GM19372 (cell line): ENCODE measurements at regions not wholly inside any gene's neighbourhood (a gene's known extent, or its start where the extent isn't known, plus 50 kb on each side); places are given as distances from the start of the nearest gene placed in this dataset.
"Not testable (repeated sequence)": the region's sequence is repeated elsewhere in the genome, so short reads cannot be mapped to it uniquely, and the experiment has no call there.

Source experiments
- ATAC-seq: cut with Tn5 transposase; IDR thresholded peaks from one replicate; pipeline ENCODE4 v1.9.1; 2021; ENCODE audit warnings: mild to moderate bottlenecking, low read depth, moderate library complexity; ENCODE audit not compliant: unreplicated experiment

- ATAC-seq = no peak
Measured at GRCh38 chr3:162367429-162368260, 871.0 kb downstream of the OTOL1 start.

GRCh38 chr3:162368417-162368816 is 871.8 kb downstream of the OTOL1 start:
- no peak for ATAC-seq

DNA sequence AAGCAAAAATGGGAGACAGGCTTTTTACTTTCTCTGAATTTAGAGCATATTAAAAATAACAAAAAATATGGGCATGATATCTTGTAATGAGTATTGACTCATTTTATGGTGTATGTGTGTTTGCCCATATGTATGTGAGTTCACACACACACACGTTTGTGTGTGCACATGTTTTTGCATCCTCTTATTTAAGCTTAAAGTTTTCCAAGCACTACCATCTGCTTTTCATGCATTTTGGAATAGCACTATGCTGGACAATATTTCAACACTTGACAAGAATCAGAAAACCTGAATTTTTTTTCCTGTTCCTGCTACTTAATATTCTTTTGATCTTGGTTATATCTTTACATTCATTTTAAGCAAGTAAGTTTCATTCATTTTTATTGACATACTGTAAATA is 872.7 kb downstream of the OTOL1 start:
- ATAC-seq = no peak

DNA sequence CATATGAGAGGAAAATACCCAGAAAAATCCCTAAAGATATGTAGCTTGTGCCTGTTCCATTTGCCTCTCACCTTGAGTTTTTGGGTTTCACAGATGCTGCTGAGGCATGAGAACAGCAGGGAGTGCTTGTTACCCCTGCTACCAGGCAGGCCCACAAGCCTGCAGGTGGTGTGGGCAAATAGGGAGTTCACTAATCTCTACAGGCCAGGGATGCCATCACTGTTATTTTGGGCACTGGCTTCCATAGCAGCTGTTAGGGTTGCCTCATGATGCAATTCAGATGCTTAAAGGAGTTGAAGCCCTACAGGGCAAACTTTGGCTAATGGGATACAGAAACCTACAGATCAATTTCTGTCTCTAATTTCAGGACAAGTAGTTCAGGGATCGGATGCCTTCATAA is 873.5 kb downstream of the OTOL1 start:
- no peak for ATAC-seq

DNA sequence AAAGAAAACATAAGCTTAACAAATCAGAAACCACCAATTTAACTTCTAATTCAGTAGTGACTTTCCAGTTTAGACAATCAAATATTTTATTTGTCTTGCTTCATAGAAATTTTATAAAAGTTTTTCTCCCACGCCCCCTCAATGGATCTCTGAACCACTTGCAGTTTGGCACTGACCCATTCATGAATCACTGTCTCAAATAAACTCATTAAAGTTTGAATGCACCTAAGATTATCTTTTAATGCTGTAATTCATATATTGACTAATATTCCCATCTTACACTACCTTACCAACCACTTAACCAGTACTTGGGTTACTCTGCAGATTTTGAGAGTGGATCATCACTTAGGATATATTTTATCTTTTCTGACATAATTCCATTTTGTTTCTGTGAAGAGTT is 880.2 kb downstream of the OTOL1 start:
- no peak for ATAC-seq

- no peak for ATAC-seq
Measured at GRCh38 chr3:162377608-162378007, 881.0 kb downstream of the OTOL1 start.

GRCh38 chr3:162385387-162385786 is 888.8 kb downstream of the OTOL1 start:
- ATAC-seq = no peak

GRCh38 chr3:162390891-162391290 is 894.3 kb downstream of the OTOL1 start:
- no peak for ATAC-seq

DNA sequence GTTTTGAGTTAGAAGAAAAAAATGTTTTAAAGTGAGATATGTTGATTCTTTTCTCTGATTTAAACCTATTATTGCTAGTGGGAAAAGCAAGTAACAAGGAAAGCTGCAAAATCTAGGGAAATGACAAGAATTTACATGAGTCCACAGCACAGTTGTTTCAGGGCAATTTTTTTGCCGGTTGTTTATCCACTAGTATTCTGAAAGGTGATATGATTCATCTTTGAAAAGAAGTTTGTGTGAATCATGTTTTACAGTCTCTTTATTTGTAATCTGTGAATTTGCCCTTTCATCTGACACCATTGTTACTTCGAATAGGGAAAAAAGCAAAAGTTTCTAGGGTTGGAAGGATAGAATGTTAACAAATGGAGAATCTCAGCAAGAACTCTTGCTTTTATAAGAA is 894.7 kb downstream of the OTOL1 start:
- no peak for ATAC-seq

DNA sequence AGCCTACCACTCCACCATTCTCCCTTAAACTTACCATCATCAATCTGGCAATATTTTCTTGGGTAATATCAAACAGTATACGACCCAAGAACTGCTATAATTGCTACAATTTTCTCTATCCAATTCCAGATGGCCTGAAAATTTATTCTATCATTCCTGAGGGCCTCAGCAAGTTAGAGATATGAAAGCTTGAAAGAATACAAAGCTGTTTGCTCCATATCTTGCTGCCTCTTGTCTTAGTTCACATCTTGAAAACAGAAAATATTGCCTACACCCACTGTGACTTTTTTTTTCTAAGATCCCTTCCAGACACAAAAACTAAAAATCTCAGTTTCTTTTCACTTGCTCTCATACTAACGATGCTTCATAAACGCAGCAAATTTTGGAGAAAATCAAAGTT is 898.9 kb downstream of the OTOL1 start:
- no peak for ATAC-seq

GRCh38 chr3:162398554-162398953 is 901.9 kb downstream of the OTOL1 start:
- ATAC-seq = no peak

DNA sequence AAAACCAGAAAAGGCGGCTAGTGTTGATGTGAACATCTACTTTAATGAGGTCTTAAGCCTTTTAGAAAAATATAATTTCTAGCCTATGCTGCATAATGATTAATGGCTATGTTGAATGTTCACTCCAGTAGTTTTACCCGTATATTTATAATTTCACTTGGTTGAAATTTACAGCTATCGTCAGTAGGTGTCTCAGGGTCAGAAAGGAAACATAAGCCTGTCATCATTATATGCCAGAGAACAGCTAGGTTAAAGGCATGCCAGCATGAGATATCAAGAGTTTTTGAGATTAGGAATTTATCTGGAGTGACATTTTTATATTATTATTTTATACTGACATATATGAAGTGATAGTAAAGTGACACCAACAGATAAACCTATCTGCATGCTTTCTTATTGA is 904.1 kb downstream of the OTOL1 start:
- ATAC-seq = no peak

DNA sequence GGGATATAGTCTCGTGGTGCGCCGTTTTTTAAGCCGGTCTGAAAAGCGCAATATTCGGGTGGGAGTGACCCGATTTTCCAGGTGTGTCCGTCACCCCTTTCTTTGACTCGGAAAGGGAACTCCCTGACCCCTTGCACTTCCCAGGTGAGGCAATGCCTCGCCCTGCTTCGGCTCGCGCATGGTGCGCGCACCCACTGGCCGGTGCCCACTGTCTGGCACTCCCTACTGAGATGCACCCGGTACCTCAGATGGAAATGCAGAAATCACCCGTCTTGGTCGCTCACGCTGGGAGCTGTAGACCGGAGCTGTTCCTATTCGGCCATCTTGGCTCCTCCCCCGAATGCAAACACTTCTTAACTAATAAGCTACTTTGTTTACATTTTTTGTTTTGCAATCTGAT is 914.9 kb downstream of the OTOL1 start:
- ATAC-seq = not testable (repeated sequence)

DNA sequence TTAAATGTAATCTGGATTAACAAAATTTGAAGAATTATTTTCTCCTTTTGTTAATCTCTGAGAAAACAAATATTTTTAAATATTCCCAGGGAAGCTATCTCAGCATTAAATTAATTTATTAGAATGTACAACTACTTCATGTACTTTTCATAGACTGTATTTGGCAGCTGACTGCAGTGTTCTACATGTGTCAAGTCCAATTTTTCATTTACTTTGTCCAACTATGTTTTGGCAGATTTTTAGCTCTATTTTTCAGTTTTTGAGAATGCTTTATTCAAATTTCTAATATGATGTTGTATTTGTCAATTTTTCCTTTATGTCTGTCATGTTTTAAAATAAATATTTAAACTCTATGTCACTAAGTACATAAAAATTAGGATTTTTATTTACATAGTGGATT is 925.1 kb downstream of the OTOL1 start:
- ATAC-seq = no peak

- ATAC-seq = no peak
Measured at GRCh38 chr3:162428192-162428591, 931.6 kb downstream of the OTOL1 start.

- ATAC-seq = no peak
Measured at GRCh38 chr3:162435750-162436149, 939.1 kb downstream of the OTOL1 start.

- ATAC-seq = no peak
Measured at GRCh38 chr3:162436826-162437225, 940.2 kb downstream of the OTOL1 start.

DNA sequence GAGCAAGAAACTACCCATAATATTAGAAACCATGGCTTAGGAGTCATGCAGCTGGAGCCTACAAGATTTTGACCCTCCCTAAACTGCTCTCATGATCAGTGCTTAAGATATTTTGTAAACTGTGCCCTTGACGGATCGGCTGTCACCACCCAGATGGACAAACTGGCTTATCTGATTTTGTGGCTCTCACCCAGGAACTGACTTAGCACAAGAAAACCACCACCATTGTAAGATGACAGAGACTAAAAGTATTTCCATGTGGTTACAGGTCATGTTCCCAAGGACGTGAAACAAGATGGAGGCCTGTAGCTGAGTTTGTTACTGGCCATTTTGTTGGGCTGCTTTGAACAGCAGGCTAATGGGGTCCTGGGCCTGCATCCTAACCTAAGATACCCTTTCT is 940.9 kb downstream of the OTOL1 start:
- no peak for ATAC-seq

DNA sequence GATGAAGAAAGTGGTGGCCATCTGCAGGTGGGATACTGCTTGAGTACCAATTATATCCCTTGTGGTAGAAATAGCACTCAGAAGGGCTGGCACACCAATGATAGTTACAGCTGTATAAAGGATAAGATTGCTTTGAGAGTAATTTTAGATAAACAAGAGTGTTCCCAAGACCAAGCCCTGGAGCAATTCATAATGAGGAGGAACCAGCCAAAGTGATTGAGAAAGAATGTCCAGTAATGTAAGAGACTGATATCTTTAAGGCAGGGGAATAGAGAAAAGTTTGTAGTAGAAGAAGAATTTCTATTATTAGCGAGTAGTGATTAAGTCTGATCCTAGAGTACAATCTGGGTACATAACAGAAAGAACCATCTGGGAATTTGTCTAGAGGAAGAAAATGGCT is 945.1 kb downstream of the OTOL1 start:
- no peak for ATAC-seq

- ATAC-seq = no peak
Measured at GRCh38 chr3:162443376-162443775, 946.8 kb downstream of the OTOL1 start.

- no peak for ATAC-seq
Measured at GRCh38 chr3:162468791-162469190, 972.2 kb downstream of the OTOL1 start.

- ATAC-seq = no peak
Measured at GRCh38 chr3:162487138-162487537, 990.5 kb downstream of the OTOL1 start.

DNA sequence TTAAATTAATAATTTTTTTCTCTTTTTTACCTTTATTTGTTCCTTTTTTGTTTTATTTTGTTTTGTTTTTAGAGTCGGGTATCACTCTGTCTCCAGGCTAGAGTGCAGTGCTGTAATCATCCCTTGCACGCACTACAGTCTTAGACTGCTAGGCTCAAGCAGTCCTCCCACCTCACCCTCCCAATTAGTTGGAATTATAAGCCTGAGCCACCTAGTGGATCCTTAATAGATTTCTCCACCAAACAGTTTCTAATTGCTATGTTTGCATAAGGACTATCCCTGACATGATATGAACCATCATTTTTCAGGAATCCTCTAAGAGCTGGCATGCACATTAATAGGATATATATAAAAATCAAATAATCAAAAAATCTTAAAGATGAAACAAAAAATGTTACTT is 993.2 kb downstream of the OTOL1 start:
- no peak for ATAC-seq
